ENCODE measurements at regions not wholly inside any gene's neighbourhood (a gene's known extent, or its start where the extent isn't known, plus 50 kb on each side); places are given as distances from the start of the nearest gene placed in this dataset.

DNA sequence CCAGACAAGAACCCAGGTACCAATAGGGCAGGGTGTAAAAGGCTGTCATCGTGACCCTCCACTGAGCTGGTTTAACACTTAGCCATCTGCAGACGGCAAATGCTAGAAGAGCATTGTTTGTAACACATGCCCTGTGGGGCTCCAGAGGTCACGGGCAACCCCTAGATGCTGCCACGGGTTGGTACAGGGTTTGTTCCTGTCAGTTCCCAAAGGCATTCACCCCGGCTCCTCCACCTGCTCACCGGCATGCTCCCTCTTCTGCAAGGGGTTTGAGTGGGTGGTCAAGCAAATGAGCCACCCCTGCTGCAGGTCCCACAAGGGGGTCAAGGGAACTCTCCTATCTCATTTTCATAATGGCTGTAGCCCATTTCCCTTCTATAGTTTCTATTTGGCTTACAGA is 229.3 kb downstream of the ZPLD1 start:
- FAIRE-seq (no peak), ATAC-seq (no peak), DNase-seq (ENCODE audit: low read depth, low spot score) (no peak)
- H3K4me3 ChIP-seq = no peak overlapping the region
- no peak overlapping the region for H3K9ac ChIP-seq (ENCODE audit: control insufficient read depth, insufficient read depth, low read length)
- CTCF ChIA-PET = interaction anchor here (3.1 kb wide), 1 partner anchor 9 kb away, joined by 18 read pairs; no protein-coding TSS in a partner anchor
- H4K20me1 ChIP-seq (ENCODE audit: control insufficient read depth, insufficient read depth) = no peaks in the 10 kb centered on the region
- H3K79me2 ChIP-seq (ENCODE audit: control insufficient read depth, insufficient read depth, low read length) = no peaks in the 10 kb centered on the region
- RAD21 ChIA-PET (ENCODE audit: unreplicated experiment) = no interaction called here
- H2AFZ ChIP-seq (ENCODE audit: control insufficient read depth, low read depth, low read length) = no peak overlapping the region
- no peaks in the 10 kb centered on the region; a peak in 1 of 4 replicates for H3K27me3 ChIP-seq (replicated peaks in 1 of 2; ENCODE audit: control insufficient read depth in 2 of 2, insufficient read depth in 2 of 2, low read length in 1 of 2)
- H3K27ac ChIP-seq (ENCODE audit: control insufficient read depth, insufficient read depth) = no peak overlapping the region
- intact Hi-C loops (cut with micrococcal nuclease; ENCODE audit: unreplicated experiment) (no loop called here), in situ Hi-C loops (cut with MboI) (no loop called here)
- POLR2A ChIA-PET = no interaction called here
- H3K9me3 ChIP-seq (replicated peaks; ENCODE audit: control insufficient read depth, insufficient read depth, low read length) = no peaks in the 10 kb centered on the region
- SMC1A ChIA-PET (ENCODE audit: uncharacterized antibody, unreplicated experiment) = no interaction called here
- H3K4me2 ChIP-seq (ENCODE audit: control insufficient read depth, insufficient read depth) = no peak overlapping the region
- no TSS peak for BruUV-seq (replicated peaks)
- no peaks in the 10 kb centered on the region for H3K4me1 ChIP-seq (ENCODE audit: control insufficient read depth, insufficient read depth, low read length)
- WGBS (ENCODE audit: insufficient coverage, insufficient replicate concordance, low lambda C conversion rate, missing lambda C conversion rate) = 24% methylated on average over 6 of the region's 6 CpGs
- no peaks in the 10 kb centered on the region for H3K36me3 ChIP-seq (ENCODE audit: control insufficient read depth in 2 of 2, insufficient read depth in 2 of 2, low read length in 1 of 2)
- TF ChIP-seq, protein P1, sequence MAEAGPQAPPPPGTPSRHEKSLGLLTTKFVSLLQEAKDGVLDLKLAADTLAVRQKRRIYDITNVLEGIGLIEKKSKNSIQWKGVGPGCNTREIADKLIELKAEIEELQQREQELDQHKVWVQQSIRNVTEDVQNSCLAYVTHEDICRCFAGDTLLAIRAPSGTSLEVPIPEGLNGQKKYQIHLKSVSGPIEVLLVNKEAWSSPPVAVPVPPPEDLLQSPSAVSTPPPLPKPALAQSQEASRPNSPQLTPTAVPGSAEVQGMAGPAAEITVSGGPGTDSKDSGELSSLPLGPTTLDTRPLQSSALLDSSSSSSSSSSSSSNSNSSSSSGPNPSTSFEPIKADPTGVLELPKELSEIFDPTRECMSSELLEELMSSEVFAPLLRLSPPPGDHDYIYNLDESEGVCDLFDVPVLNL (IDR thresholded peaks at IDR 0.05; ENCODE audit: low read depth, low read length) = no peak
- TF ChIP-seq ZSCAN29 (IDR thresholded peaks at IDR 0.05) (no peak), BRCA1 (IDR thresholded peaks at IDR 0.05; ENCODE audit: low read depth, low read length) (no peak), EGR1 (IDR thresholded peaks at IDR 0.05; ENCODE audit: borderline replicate concordance in 1 of 2, low read depth in 2 of 2, low read length in 2 of 2) (no peak)

DNA sequence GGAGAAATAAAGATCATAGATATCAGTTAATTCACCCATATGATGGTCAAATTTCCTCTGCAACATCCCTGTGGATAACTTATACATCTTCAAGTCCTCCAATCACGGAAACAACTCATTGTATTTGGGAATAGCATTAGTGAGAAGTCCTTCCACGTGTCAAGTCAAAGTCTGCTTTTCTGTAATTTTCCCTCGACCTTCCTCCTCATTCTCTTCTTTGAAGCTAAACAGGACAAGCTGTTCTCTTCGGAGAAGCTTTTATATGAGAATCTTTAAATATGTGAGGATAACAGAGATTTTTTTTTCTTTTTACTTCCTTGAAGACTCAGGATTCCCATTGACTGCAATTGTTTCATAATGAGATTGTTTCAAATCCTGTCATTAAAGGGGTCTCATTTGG is 230.4 kb downstream of the ZPLD1 start:
- H3K27me3 ChIP-seq (replicated peaks in 1 of 2; ENCODE audit: control insufficient read depth in 2 of 2, insufficient read depth in 2 of 2, low read length in 1 of 2) = no peaks in the 10 kb centered on the region; a peak in 1 of 4 replicates
- DNase-seq (ENCODE audit: low read depth, low spot score) (no peak), FAIRE-seq (no peak), ATAC-seq (no peak)
- ChIA-PET POLR2A (no interaction called here), CTCF (interaction anchor here (3.1 kb wide), 1 partner anchor 8 kb away, joined by 18 read pairs; no protein-coding TSS in a partner anchor), RAD21 (ENCODE audit: unreplicated experiment) (no interaction called here), SMC1A (ENCODE audit: uncharacterized antibody, unreplicated experiment) (interaction anchor here (0.7 kb wide), 1 partner anchor 50 kb away, joined by 3 read pairs; no protein-coding TSS in a partner anchor)
- H3K27ac ChIP-seq (ENCODE audit: control insufficient read depth, insufficient read depth) = no peak overlapping the region
- no peaks in the 10 kb centered on the region for H3K9me3 ChIP-seq (replicated peaks; ENCODE audit: control insufficient read depth, insufficient read depth, low read length)
- no peak overlapping the region for H2AFZ ChIP-seq (ENCODE audit: control insufficient read depth, low read depth, low read length)
- H4K20me1 ChIP-seq (ENCODE audit: control insufficient read depth, insufficient read depth) = no peaks in the 10 kb centered on the region
- H3K4me2 ChIP-seq (ENCODE audit: control insufficient read depth, insufficient read depth) = no peak overlapping the region
- 2% methylated on average over 4 of the region's 4 CpGs for WGBS (ENCODE audit: insufficient coverage, insufficient replicate concordance, low lambda C conversion rate, missing lambda C conversion rate)
- H3K9ac ChIP-seq (ENCODE audit: control insufficient read depth, insufficient read depth, low read length) = no peak overlapping the region
- no peaks in the 10 kb centered on the region for H3K4me1 ChIP-seq (ENCODE audit: control insufficient read depth, insufficient read depth, low read length)
- H3K4me3 ChIP-seq = no peak overlapping the region
- H3K79me2 ChIP-seq (ENCODE audit: control insufficient read depth, insufficient read depth, low read length) = no peaks in the 10 kb centered on the region
- BruUV-seq (replicated peaks) = no TSS peak
- intact Hi-C loops (cut with micrococcal nuclease; ENCODE audit: unreplicated experiment) = no loop called here
- in situ Hi-C loops (cut with MboI) = no loop called here
- no peaks in the 10 kb centered on the region for H3K36me3 ChIP-seq (ENCODE audit: control insufficient read depth in 2 of 2, insufficient read depth in 2 of 2, low read length in 1 of 2)
- TF ChIP-seq, protein P2, sequence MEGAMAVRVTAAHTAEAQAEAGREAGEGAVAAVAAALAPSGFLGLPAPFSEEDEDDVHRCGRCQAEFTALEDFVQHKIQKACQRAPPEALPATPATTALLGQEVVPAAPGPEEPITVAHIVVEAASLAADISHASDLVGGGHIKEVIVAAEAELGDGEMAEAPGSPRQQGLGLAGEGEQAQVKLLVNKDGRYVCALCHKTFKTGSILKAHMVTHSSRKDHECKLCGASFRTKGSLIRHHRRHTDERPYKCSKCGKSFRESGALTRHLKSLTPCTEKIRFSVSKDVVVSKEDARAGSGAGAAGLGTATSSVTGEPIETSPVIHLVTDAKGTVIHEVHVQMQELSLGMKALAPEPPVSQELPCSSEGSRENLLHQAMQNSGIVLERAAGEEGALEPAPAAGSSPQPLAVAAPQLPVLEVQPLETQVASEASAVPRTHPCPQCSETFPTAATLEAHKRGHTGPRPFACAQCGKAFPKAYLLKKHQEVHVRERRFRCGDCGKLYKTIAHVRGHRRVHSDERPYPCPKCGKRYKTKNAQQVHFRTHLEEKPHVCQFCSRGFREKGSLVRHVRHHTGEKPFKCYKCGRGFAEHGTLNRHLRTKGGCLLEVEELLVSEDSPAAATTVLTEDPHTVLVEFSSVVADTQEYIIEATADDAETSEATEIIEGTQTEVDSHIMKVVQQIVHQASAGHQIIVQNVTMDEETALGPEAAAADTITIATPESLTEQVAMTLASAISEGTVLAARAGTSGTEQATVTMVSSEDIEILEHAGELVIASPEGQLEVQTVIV (IDR thresholded peaks at IDR 0.05; ENCODE audit: borderline replicate concordance, partially characterized antibody) = no peak
- TF ChIP-seq POU2F2 (IDR thresholded peaks at IDR 0.05; ENCODE audit: borderline replicate concordance, low read depth, low read length) (no peak), FOXK2 (IDR thresholded peaks at IDR 0.05) (no peak), ETV6 (conservative IDR thresholded peaks at IDR 0.05 in 1 of 2, IDR thresholded peaks at IDR 0.05 in 1 of 2; ENCODE audit: borderline replicate concordance in 1 of 2, low read depth in 1 of 2) (no peak)
- TF ChIP-seq, protein P3, sequence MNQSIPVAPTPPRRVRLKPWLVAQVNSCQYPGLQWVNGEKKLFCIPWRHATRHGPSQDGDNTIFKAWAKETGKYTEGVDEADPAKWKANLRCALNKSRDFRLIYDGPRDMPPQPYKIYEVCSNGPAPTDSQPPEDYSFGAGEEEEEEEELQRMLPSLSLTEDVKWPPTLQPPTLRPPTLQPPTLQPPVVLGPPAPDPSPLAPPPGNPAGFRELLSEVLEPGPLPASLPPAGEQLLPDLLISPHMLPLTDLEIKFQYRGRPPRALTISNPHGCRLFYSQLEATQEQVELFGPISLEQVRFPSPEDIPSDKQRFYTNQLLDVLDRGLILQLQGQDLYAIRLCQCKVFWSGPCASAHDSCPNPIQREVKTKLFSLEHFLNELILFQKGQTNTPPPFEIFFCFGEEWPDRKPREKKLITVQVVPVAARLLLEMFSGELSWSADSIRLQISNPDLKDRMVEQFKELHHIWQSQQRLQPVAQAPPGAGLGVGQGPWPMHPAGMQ (IDR thresholded peaks at IDR 0.05; ENCODE audit: borderline replicate concordance) = no peak
